Stomach (tissue), 8 donors: ENCODE measurements at regions not wholly inside any gene's neighbourhood (a gene's known extent, or its start where the extent isn't known, plus 50 kb on each side); places are given as distances from the start of the nearest gene placed in this dataset.

ENCODE experiments used
- DNase-seq, 2 donors: peaks; one replicate each; pipeline versions ENCODE4 v3.0.0 to v3.0.0-alpha.2; 2013 to 2019
- H3K27ac ChIP-seq, 5 donors: fragments of 200-600 bp in 4 of 5; sonication (generic) in 4 of 5; one replicate each; pipeline ENCODE4 v1.5.1; 2013 to 2019; ENCODE audit warnings: mild to moderate bottlenecking in 1 of 5, moderate library complexity in 1 of 5
- H3K27me3 ChIP-seq, 3 donors: fragments of 200-600 bp; sonication (generic); one replicate each; pipeline ENCODE4 v1.5.1; 2017 to 2019; ENCODE audit warnings: mixed run types in 1 of 3
- H3K36me3 ChIP-seq, 4 donors: fragments of 200-600 bp; sonication (generic); 1 replicate in 3 of 4; 2 replicates in 1 of 4; pipeline ENCODE4 v1.5.1; 2016 to 2019
- H3K4me1 ChIP-seq, 4 donors: fragments of 200-600 bp; sonication (generic); one replicate each; pipeline ENCODE4 v1.5.1; 2016 to 2019
- H3K4me3 ChIP-seq, 4 donors: fragments of 200-600 bp; sonication (generic) in 3 of 4; one replicate each; pipeline ENCODE4 v1.5.1; 2016 to 2019; ENCODE audit warnings: mild to moderate bottlenecking in 1 of 4
- H3K9me3 ChIP-seq, 4 donors: fragments of 200-600 bp; sonication (generic); one replicate each; pipeline ENCODE4 v1.5.1; 2016 to 2019
- CTCF ChIP-seq, 7 experiments: fragments of 450-650 bp in 4 of 7; fragments of 200-600 bp in 3 of 7; sonication (generic) in 3 of 7; IDR thresholded peaks; one replicate each; pipeline ENCODE4 v1.5.1; 2016 to 2019; ENCODE audit warnings: antibody characterized with exemption in 7 of 7, control low read depth in 2 of 7, mild to moderate bottlenecking in 1 of 7
- EP300 ChIP-seq: sonication (generic); formaldehyde crosslinking; IDR thresholded peaks from one replicate; pipeline ENCODE4 v1.6.1; 2017; ENCODE audit warnings: antibody characterized with exemption
- POLR2A ChIP-seq, 4 donors: fragments of 450-650 bp; IDR thresholded peaks; one replicate each; pipeline ENCODE4 v1.6.1; 2016; ENCODE audit warnings: antibody characterized with exemption in 4 of 4, control low read depth in 2 of 4, mild to moderate bottlenecking in 1 of 4, moderate library complexity in 1 of 4
- POLR2AphosphoS5 ChIP-seq, 3 donors: sonication (generic); formaldehyde crosslinking; IDR thresholded peaks; one replicate each; pipeline ENCODE4 v1.6.1; 2016; ENCODE audit warnings: antibody characterized with exemption in 3 of 3
- WGBS, 5 donors: extraction: QIAGEN DNeasy Blood & Tissue Kit in 3 of 5; methylation state at CpG; one replicate each; pipeline versions ENCODE4 v1.1.5 to v1.1.7; 2013 to 2018; 5-methylcytosine and 5-hydroxymethylcytosine counted together
- intact Hi-C: fragments of 100-400 bp; cut with DNase I; formaldehyde crosslinking; loops from one replicate; pipeline ENCODE4 v1.15.1; 2023; ENCODE audit warnings: low total_unique reads
- donor health status: healthy with polysubstance abuse.
- donor health status: Bipolar disorder and iron deficiency.
- donor health status: healthy.

- no peak for TF ChIP-seq POLR2AphosphoS5 (IDR thresholded peaks at IDR 0.05)
- TF ChIP-seq CTCF (IDR thresholded peaks at IDR 0.05): no peak
- TF ChIP-seq EP300: no peak
- TF ChIP-seq POLR2A (IDR thresholded peaks at IDR 0.05): no peak
- WGBS, 5 donors: 67 to 85% (median 80%) methylated on average over 6 to 13 of the region's 13 CpGs
- intact Hi-C loops: no loop called here
Measured at GRCh38 chr15:69530991-69531664, 78.5 kb downstream of the RPLP1 start.

GRCh38 chr15:69531665-69532027, 79.0 kb downstream of the RPLP1 start:
- Histone ChIP-seq H3K36me3 (no peaks in the 10 kb centered on the region), H3K27me3 (no peaks in the 10 kb centered on the region), H3K27ac (no peak overlapping the region), H3K9me3 (no peaks in the 10 kb centered on the region), H3K4me1 (peaks cover 0 to 24% (median 11%) of the 10 kb centered on the region in 4 donors), H3K4me3 (no peak overlapping the region)
- DNase-seq: peak in 1 of 2 donors; percentile 28
- WGBS, 5 donors: 20 to 37% (median 28%) methylated on average over 6 of the region's 6 CpGs
- intact Hi-C loops: no loop called here
- no peak for TF ChIP-seq CTCF (IDR thresholded peaks at IDR 0.05)
- no peak for TF ChIP-seq EP300
- no peak for TF ChIP-seq POLR2A (IDR thresholded peaks at IDR 0.05)
- TF ChIP-seq POLR2AphosphoS5 (IDR thresholded peaks at IDR 0.05): no peak

More at GRCh38 chr15:69530991-69531664, 78.5 kb downstream of the RPLP1 start:
- no peak for DNase-seq
- Histone ChIP-seq H3K27me3 (no peaks in the 10 kb centered on the region), H3K27ac (no peak overlapping the region), H3K9me3 (peaks cover 0 to 1% (median 0%) of the 10 kb centered on the region in 4 donors), H3K4me3 (no peak overlapping the region), H3K36me3 (no peaks in the 10 kb centered on the region), H3K4me1 (peaks cover 0 to 24% (median 11%) of the 10 kb centered on the region in 4 donors)

- WGBS, 5 donors: 67 to 88% (median 69%) methylated on average over 1 of the region's 1 CpG; no CpG with 5 or more reads in 1 of the 5 donors
- Histone ChIP-seq H3K4me3 (no peak overlapping the region), H3K27me3 (no peaks in the 10 kb centered on the region), H3K4me1 (peaks cover 0 to 24% (median 11%) of the 10 kb centered on the region in 4 donors), H3K36me3 (no peaks in the 10 kb centered on the region), H3K9me3 (no peaks in the 10 kb centered on the region), H3K27ac (no peak overlapping the region)
- no peak for TF ChIP-seq POLR2AphosphoS5 (IDR thresholded peaks at IDR 0.05)
- no peak for TF ChIP-seq EP300
- TF ChIP-seq CTCF (IDR thresholded peaks at IDR 0.05): no peak
- no peak for TF ChIP-seq POLR2A (IDR thresholded peaks at IDR 0.05)
- intact Hi-C loops: no loop called here
- no peak for DNase-seq
Measured at GRCh38 chr15:69532066-69532465, 79.4 kb downstream of the RPLP1 start.

GRCh38 chr15:69532856-69533255, 80.2 kb downstream of the RPLP1 start:
- Histone ChIP-seq H3K27me3 (no peaks in the 10 kb centered on the region), H3K36me3 (no peaks in the 10 kb centered on the region), H3K4me1 (peaks cover 0 to 24% (median 11%) of the 10 kb centered on the region in 4 donors), H3K27ac (no peak overlapping the region), H3K4me3 (no peak overlapping the region), H3K9me3 (no peaks in the 10 kb centered on the region)
- intact Hi-C loops: no loop called here
- 84 to 94% (median 93%) methylated on average over 4 of the region's 4 CpGs for WGBS, 5 donors
- no peak for DNase-seq
- no peak for TF ChIP-seq EP300
- TF ChIP-seq CTCF (IDR thresholded peaks at IDR 0.05): no peak
- no peak for TF ChIP-seq POLR2A (IDR thresholded peaks at IDR 0.05)
- TF ChIP-seq POLR2AphosphoS5 (IDR thresholded peaks at IDR 0.05): no peak
